ENCODE measurements at regions not wholly inside any gene's neighbourhood (a gene's known extent, or its start where the extent isn't known, plus 50 kb on each side); places are given as distances from the start of the nearest gene placed in this dataset.

DNA sequence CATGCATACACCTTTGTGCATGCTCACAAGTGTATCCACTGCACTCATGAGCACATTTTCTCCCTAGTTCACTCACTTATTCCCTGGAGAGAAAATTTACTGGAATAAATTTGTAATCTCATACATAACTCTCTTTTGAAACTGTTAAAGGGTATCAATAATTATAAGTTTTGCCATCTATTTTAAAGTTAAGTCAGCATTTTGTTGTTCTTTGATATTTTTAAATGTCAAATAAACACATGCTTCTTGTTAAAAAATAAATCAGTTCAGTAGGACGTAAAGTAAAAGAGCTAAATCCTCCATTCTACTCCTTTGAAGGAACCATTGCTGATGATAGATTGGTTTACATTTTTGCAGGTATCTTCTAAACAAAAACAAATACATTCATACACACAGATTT, 522.1 kb downstream of the NR4A2 start:
- DNase-seq (ENCODE audit: insufficient read length, low spot score) (no peak), FAIRE-seq (no peak)
- TF ChIP-seq, protein P1, sequence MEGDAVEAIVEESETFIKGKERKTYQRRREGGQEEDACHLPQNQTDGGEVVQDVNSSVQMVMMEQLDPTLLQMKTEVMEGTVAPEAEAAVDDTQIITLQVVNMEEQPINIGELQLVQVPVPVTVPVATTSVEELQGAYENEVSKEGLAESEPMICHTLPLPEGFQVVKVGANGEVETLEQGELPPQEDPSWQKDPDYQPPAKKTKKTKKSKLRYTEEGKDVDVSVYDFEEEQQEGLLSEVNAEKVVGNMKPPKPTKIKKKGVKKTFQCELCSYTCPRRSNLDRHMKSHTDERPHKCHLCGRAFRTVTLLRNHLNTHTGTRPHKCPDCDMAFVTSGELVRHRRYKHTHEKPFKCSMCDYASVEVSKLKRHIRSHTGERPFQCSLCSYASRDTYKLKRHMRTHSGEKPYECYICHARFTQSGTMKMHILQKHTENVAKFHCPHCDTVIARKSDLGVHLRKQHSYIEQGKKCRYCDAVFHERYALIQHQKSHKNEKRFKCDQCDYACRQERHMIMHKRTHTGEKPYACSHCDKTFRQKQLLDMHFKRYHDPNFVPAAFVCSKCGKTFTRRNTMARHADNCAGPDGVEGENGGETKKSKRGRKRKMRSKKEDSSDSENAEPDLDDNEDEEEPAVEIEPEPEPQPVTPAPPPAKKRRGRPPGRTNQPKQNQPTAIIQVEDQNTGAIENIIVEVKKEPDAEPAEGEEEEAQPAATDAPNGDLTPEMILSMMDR (IDR thresholded peaks at IDR 0.05; ENCODE audit: insufficient read depth, missing control alignments) = no peak

DNA sequence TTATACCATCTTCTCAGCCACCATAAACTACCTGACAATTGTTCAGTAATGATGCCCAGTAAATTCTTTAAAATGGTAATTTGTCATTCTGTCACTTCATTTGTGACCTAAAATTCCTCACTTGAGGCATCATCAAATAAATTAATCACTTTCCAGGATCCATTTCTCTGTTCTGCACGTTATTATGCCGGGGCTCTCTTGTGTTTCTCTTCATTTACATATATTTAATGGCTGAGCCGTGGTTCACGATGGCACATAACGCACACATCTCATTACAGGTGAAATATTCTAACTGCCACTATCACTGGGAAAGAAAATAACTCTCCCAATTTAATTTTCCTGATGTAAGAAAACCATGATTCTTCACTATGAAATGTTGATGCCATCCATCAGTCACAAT, 529.6 kb downstream of the NR4A2 start:
- DNase-seq (ENCODE audit: insufficient read length, low spot score) = no peak
- TF ChIP-seq, protein P1 (IDR thresholded peaks at IDR 0.05; ENCODE audit: insufficient read depth, missing control alignments) = no peak
- no peak for FAIRE-seq

DNA sequence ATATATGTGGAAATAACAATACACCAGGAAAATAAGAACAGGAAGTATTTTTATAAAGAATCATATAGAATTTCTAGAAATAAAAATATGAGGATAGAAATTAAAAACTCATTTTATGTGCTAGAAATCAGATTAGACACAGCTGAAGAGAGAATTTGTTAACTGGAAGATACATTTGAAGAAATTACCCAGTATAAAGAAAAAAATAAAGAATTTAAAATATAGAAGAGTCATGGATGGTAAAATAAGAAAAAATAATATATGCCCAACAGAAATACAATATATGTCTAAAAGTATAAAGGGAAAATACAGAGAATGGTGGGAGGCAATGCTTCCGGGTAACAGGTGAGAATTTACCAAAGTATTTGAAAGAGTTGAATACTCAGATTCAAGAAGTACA, 539.9 kb downstream of the NR4A2 start:
- no peak for FAIRE-seq
- TF ChIP-seq, protein P1 (IDR thresholded peaks at IDR 0.05; ENCODE audit: insufficient read depth, missing control alignments) = no peak
- DNase-seq (ENCODE audit: insufficient read length, low spot score) = no peak

DNA sequence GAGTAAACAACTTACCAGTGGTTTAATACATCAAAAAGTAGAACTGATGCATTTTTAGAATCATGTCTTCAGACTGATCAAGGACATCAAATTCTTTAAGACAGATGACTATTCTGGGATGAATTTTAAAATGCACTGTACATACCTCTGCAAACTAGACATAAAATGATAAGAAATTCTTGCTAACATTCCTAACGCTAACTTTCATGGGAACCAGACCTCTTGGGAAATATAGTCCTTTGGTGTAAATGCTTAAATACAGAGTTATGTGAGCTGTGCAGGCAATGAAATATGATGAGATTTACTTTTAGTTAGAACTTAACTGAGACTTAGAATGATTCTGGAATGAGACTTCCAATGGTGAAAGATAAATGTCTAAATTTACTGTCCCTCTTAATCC, 562.0 kb downstream of the NR4A2 start:
- TF ChIP-seq, protein P1 (IDR thresholded peaks at IDR 0.05; ENCODE audit: insufficient read depth, missing control alignments) = no peak
- FAIRE-seq (peak; percentile 51), DNase-seq (ENCODE audit: insufficient read length, low spot score) (no peak)

DNA sequence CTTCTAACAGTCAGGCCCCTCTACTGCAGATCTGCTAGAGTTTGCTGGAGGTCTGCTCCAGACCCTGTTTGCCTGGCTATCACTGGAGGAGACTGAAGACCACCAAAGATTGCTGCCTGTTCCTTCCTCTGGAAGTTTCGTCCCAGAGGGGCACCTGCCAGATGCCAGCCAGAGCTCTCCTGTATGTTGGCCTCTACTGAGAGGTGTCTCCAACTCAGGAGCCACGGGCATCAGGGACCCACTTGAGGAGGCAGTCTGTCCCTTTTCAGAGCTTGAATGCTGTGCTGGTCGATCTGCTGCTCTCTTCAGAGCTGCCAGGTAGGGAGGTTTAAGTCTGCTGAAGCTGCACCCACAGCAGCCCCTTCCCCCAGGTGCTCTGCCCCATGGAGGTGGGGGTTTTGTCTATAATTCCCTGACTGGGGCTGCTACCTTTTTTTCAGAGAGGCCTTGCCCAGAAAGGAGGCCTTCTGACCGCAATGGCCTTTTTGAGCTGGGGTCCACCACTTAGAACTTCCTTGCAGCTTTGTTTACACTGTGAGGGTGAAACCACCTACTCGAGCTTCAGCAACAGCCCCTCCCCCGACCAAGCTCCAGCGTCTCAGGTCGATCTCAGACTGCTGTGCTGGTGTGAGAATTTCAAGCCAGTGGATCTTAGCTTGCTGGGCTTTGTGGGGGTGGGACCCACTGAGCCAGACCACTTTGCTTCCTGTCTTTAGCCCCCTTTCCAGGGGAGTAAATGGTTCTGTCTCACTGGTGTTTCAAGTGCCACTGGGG, 566.0 kb downstream of the NR4A2 start:
- DNase-seq (ENCODE audit: insufficient read length, low spot score) (no peak), FAIRE-seq (no peak)
- TF ChIP-seq, protein P1 (IDR thresholded peaks at IDR 0.05; ENCODE audit: insufficient read depth, missing control alignments) = no peak

DNA sequence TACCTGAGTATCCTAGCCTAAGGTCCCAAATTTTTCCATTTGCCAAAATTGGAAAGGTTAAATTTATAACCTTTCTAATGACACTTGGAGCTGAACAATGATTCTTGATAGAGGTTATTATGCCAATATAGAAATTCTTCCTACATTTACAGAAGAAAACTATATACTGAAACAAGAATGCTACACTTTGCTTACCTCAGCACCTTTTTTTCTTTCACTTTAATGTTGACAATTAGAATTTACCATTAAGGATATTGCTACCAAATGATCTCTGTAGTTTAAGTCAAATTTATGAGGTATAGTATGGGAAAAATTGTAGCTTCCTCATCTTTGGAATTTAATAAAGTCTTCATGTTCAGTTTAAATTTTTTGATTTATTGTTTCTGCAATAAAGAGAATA, 577.0 kb downstream of the NR4A2 start:
- no peak for FAIRE-seq
- DNase-seq (ENCODE audit: insufficient read length, low spot score) = no peak
- TF ChIP-seq, protein P1 (IDR thresholded peaks at IDR 0.05; ENCODE audit: insufficient read depth, missing control alignments) = no peak

DNA sequence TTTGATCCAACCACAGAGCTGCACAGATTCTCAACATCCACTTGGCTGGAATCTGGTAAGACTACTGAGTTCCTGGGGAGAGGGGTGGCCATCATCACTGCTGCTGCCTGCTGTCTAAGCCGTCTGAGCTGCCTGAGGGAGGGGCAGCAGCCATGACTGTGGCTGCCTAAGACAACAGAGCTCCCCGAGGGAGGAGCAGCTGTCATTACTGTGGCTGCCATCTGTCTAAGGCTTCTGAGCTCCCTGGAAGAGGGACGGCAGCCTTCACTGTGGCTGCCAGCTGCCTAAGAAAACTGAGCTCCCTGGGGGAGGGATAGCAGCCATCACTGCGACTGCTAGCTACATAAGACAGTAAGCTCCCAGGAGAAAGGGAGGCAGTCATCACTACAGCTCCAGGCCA, 584.4 kb downstream of the NR4A2 start:
- DNase-seq (ENCODE audit: insufficient read length, low spot score) (peak; percentile 11), FAIRE-seq (peak; percentile 70)
- TF ChIP-seq, protein P1 (IDR thresholded peaks at IDR 0.05; ENCODE audit: insufficient read depth, missing control alignments) = no peak

Measured in D721Med (cell line).